ENCODE measurements at regions not wholly inside any gene's neighbourhood (a gene's known extent, or its start where the extent isn't known, plus 50 kb on each side); places are given as distances from the start of the nearest gene placed in this dataset.
"Not testable (repeated sequence)": the region's sequence is repeated elsewhere in the genome, so short reads cannot be mapped to it uniquely, and the experiment has no call there.

GRCh38 chr12:60539592-60539991 lies 943.8 kb downstream of the SLC16A7 start:
- no peak for DNase-seq

- no peak for DNase-seq
Observed at GRCh38 chr12:60568914-60569313, 973.1 kb downstream of the SLC16A7 start.

- no peak for DNase-seq
Observed at GRCh38 chr12:60577607-60578006, 981.8 kb downstream of the SLC16A7 start.

- DNase-seq = not testable (repeated sequence)
Observed at GRCh38 chr12:60587664-60588063, 991.8 kb downstream of the SLC16A7 start.

- no peak for DNase-seq
Observed at GRCh38 chr12:60594035-60594711, 998.3 kb downstream of the SLC16A7 start.

GRCh38 chr12:60602601-60603000 lies 1006.8 kb downstream of the SLC16A7 start:
- DNase-seq = no peak

GRCh38 chr12:60603475-60603874 lies 1007.6 kb downstream of the SLC16A7 start:
- DNase-seq = not testable (repeated sequence)

- DNase-seq = no peak
Observed at GRCh38 chr12:60616400-60616799, 1020.6 kb downstream of the SLC16A7 start.

GRCh38 chr12:60630796-60631195 lies 1035.0 kb downstream of the SLC16A7 start:
- DNase-seq = no peak

- DNase-seq = no peak
Observed at GRCh38 chr12:60644076-60644475, 1048.2 kb downstream of the SLC16A7 start.

GRCh38 chr12:60666895-60667294 lies 1071.1 kb downstream of the SLC16A7 start:
- DNase-seq = no peak

- no peak for DNase-seq
Observed at GRCh38 chr12:60672949-60673348, 1077.1 kb downstream of the SLC16A7 start.

GRCh38 chr12:60684988-60685655 lies 1089.3 kb downstream of the SLC16A7 start:
- no peak for DNase-seq

GRCh38 chr12:60689137-60689536 lies 1093.3 kb downstream of the SLC16A7 start:
- DNase-seq = no peak

- DNase-seq = no peak
Observed at GRCh38 chr12:60693019-60693626, 1097.3 kb downstream of the SLC16A7 start.

GRCh38 chr12:60704171-60704914 lies 1108.5 kb downstream of the SLC16A7 start:
- DNase-seq = no peak

GRCh38 chr12:60710246-60710645 lies 1114.4 kb downstream of the SLC16A7 start:
- DNase-seq = no peak

- DNase-seq = no peak
Observed at GRCh38 chr12:60714141-60714900, 1118.5 kb downstream of the SLC16A7 start.

- no peak for DNase-seq
Observed at GRCh38 chr12:60724475-60724874, 1128.6 kb downstream of the SLC16A7 start.

- DNase-seq = no peak
Observed at GRCh38 chr12:60724984-60725383, 1129.2 kb downstream of the SLC16A7 start.

- no peak for DNase-seq
Observed at GRCh38 chr12:60752589-60752988, 1156.8 kb downstream of the SLC16A7 start.

- DNase-seq = no peak
Observed at GRCh38 chr12:60758224-60758623, 1162.4 kb downstream of the SLC16A7 start.
